GM19351 (cell line): ENCODE measurements at regions not wholly inside any gene's neighbourhood (a gene's known extent, or its start where the extent isn't known, plus 50 kb on each side); places are given as distances from the start of the nearest gene placed in this dataset.

ENCODE experiments used
- ATAC-seq: cut with Tn5 transposase; IDR thresholded peaks from one replicate; pipeline ENCODE4 v1.9.1; 2021; ENCODE audit warnings: mild to moderate bottlenecking, moderate library complexity; ENCODE audit not compliant: unreplicated experiment

DNA sequence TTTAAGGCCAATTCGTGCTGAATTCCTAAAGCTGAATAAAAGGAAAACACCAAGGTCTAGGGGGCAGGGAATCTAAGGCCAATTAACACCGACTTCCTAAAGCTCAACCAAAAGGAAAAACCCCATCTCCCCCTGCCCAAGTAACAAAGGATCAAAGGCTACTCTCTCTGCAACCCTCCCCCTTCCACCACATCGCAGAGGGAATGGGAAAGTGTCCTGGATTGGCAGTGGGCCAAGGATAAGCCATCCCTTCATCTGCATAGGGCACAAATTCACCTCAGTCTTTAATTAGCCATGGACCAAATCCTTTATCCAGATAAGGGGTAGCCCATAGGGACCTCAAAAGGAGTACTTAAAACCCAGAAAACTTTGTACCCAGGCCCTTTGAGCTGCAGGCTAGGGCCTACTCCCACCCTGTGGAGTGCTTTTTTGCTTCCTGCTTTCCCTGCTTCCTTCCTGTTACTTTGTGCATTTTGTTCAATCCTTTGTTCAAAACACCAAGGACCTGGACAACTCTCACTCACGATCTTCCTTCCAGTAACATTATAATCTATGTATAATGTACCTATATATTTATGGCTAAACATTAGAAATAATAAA is 2119.8 kb upstream of the CELF4 start:
- no peak for ATAC-seq

DNA sequence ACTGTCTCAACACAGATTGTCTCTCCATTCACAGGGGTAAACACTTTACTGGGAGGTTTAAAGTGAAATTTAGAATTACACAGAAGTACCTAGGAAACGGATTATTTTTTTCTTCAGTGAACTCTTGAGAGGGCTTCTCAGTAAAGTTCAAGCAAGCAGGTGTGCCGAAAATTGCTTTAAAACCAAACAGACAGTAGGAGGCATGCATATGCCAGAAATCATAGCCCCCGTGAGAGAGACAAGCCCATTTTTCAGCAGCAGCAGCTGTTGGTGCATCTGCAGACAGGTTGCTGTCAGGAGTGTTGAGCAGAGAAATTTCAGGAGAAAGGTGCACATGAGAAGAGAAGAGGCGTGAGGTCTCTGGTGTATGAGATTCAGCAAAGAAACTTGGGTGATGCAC is 2115.5 kb upstream of the CELF4 start:
- no peak for ATAC-seq

DNA sequence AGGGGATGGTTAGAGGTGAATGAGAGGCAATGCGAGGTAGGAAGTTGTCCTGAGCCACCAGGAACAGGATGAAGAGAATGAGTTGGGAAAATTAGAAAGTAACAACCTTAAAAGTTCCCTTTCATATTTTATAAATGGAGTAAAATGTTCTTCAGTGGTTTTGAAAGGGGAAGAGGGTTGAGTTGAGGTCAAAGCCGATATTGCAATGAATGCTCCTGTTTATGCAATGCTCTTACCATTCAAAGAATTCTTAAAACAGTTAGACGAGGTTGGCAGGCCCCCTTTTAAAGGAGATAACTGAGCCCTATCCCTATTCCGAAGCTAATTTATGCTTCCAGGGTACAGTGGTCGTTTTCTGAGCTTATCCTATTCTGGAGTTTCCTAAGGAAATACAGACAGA is 2110.3 kb upstream of the CELF4 start:
- no peak for ATAC-seq

DNA sequence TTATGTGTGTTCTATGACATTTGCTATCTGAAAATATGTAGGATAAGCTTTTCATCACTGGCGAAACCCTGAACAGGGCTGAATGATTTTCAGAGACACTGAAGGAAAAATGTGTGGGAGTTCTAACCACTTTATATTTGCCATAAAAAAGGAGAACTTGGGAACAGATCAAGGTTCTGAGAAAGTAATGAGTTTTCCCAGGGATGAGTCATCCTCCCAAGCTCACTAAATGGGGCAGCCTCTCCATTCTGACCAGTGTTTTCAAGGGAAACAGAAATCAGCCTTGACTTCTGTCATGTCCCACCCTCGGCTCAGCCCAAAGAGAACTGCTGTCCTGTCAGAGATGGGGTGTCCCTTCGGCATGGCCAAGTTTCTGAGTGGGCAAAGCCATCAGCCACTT is 2109.8 kb upstream of the CELF4 start:
- ATAC-seq = no peak

DNA sequence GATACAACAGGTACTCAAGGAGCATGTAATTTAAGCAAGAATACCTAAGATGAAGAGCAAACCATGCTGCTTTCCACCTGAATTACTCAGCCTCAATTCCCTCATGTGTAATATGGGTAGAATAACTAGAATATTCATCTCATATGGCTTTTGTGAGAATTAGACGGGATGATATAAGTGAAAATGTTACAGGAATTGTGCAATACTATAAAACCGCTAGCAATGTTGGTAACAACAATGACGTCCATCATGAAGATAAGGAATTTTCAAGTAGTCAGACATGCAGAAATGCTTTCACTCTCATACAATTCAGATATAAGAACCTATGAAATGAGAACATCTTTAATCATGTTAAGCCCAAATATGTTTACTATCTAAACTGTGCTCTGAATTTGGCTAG is 2106.6 kb upstream of the CELF4 start:
- ATAC-seq = no peak

DNA sequence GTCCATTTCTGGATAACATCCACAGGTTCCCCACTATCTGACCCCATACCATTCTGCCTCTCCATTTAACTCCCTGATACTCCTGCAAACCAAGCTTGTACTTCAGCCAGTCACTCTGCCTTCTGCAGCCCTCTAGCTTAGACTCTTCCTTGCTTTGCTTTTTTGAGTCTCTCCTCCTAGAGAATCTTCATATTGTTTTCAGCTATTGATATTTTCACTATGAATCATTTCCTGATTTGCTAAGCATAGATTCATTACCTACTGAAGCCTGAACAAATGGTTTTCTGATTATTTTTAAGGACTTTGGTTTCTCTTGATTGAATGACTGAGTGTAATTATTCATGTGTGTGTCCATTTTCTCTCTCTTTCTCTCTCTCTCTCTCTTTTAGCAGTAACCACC is 2102.3 kb upstream of the CELF4 start:
- ATAC-seq = no peak

DNA sequence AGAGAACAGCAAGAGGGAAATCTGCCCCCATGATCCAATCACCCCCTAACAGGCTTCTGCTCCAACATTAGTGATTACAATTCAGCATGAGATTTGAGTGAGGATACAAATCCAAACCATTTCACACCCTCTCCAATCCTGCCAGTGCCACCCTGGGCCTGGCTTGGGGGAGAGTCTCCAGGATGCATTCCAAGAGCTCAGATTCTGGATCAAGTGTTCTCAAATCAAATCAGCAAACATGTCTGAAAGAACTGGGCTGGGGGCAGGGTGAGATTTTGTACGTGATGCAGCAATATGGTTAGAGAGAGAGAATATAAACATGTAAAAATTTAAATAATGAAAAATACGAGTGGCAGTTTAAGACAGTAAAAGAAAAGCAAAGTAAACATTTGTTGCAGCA is 2100.9 kb upstream of the CELF4 start:
- no peak for ATAC-seq

DNA sequence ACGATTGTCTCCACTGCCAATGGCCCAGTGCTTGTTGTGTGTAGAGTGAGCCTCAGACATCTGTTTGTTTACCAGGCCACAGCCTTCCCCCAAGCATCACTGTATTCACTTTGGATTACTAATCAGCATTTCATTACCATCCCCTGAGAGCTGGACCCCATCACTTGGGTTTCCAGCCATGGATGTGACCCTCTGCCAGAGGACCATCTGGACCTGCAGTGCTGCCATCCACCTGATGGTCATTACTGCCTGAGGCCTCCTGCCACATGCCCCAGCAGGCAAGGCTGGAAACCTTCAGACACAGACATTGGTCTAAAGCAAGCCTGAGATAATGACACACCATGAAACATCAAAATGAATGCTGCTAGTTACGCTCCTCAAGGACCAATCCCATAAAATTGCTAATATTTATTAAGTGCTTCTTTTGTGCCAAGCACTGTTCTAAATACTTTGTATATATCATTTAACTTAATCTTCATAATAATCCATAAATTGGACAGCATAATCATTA is 2096.3 kb upstream of the CELF4 start:
- no peak for ATAC-seq

DNA sequence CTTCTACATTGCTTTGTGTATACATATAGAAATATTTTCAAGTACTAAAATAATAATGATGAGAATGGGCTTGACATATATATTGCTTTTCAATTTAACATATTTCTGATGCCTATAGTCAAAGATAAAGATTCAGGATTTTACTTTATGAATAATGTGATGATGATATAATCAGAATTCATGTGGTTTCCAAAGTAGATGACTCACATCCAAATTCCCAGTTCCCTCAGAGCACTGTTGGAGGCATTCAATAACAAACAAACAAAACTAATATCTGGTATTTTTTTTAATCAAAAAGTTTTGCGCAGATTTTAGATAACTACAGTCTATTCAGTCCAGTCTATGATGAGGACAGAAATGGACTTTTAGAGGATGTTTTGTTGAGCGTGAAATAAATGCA is 2094.5 kb upstream of the CELF4 start:
- ATAC-seq = no peak

DNA sequence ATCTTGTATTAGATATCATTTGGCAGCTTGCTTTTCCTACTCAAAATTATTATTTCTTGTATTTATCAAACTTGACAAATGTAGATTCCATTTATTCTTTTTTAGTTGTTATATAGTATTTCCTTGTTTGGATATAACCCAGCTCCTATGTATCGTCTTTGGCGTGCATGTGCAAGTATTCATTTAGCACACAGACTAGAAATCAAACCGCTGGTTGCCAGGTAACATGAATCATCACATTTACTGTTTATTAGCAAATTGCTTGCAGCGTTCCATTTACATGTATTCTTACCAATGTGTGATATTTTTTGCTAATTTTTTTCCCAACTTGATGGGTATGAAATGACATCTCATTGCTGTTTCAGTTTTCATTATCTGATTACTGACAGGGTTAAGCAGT is 2089.7 kb upstream of the CELF4 start:
- no peak for ATAC-seq

DNA sequence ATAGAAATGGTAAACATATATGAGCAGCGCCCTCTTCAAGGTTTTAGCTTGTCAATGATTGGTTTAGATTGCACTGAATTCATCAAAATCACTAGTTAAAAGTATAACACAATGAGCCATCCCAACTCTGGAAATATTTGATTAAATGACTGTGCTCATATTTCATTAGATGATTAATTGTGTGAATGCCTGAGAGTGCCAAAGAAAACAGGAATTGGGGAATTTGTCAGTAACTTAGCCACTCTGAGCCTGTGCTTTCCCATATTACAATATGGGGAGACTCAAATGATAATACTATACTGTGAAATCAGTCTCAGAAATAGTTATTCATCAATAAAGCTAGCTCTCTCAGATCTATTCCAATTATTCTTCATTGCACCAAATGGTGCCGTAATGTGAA is 2087.6 kb upstream of the CELF4 start:
- ATAC-seq = no peak

DNA sequence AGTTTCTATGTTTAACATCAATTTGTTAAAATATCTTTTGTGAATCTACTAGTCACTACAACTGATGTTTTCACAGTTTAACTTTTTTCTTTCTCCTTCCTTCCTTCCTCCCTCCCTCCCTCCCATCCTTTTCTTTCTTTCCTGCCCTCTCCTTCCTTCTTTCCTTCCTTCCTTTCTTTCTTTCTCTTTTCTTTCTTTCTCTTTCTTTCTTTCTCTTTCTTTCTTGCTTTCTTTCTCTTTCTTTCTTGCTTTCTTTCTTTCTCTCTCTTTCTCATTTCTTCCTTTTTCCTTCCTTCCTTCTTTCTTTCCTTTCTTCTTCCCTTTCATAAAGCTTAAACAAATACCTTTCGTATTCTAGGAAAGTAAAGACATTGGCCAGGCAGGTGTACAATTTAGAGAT is 2083.0 kb upstream of the CELF4 start:
- no peak for ATAC-seq

DNA sequence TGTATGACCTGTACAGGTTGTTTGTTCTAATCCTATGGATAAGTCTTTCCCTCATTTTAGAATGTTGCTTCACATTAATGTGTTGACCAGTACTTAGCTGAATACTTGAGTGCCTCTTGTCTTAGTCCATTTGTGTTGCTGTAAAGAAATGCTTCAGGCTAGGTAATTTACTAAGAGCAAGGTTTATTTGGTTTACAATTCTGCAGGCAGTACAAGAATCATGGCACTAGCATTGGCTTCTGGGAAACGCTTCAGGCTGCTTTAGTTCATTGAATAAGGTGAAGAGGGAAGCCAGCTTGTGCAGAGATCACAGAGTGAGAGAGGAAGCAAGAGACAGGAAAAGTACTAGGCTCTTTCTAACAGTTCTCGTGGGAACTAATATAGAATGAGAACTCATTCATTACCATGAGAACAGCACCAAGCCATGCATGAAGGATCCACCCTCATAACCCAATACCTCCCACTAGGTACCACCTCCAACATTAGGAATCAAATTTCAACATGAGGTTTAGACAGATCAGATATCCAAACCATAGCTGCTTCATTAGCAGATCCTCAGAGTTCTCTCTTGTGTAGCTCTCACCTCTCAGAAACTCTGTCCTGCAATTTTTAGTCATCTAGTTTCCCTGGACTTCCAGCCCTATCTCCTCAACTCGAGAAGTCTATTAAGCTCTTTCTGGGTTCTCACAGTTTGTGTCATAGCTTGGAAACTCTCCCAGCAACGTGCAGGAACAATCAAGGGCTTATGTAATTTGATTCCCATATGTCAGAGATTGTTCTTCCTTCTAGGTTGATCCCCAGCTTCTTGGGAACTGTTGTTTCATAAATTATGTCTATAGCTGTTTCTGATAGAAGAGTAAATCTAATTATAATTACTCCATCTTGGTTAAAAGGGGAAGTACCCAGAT is 2082.3 kb upstream of the CELF4 start:
- ATAC-seq = no peak

DNA sequence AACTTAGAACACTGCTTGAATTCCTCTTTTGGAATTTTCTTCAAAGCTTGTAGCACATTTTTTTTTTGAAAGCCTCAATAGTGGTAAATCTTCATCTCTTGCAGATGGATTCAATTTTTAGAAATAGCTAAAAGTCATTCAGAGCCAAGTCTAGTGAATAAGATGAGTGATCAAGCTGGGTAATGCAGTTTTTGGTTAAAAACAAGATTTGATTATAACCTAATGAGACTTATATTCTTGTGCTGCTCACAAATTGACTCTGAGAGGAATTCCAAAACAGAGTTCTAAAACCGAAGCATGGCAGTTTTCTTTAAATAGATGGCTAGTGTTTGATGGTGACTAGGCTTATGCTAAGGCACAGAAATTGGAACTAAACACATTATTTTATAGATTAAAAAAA is 2072.6 kb upstream of the CELF4 start:
- no peak for ATAC-seq

DNA sequence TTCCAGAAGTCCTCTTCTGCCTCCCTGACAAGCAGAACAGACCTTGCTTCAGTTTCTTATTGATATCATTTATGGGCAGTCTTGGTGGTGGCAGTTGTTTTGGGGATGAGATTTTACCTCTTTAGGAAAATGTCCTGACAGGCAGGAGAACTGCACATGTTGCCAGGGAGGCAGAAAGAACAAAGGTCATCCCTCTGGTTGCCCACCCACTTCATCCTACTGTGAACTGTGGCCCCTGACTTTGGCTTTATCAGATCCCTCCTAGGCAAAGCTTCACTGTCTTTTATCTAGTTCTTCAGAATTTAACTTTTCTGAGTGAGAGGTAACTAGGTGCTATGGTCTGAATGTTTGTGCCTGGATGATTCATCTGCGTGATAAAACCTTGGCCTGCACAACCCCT is 2071.3 kb upstream of the CELF4 start:
- ATAC-seq = no peak

DNA sequence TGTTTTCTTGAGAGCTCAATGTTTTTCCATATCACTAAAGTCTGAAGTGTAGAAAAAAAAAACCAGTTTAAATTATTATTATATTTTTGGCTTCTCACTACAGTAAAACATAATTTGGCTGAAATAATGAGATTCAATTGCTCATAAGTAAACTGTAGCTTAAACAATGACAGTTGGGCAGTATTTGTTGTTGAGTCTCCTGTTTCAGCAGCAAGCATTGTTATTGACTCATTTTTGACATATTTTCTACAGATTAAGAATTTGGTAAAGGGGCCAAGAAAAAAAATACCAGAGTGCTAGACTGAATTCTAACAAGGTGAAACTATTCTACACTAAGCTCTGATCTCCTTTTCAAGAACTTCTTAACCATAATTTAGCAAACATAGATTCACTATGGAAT is 2070.4 kb upstream of the CELF4 start:
- ATAC-seq = no peak

DNA sequence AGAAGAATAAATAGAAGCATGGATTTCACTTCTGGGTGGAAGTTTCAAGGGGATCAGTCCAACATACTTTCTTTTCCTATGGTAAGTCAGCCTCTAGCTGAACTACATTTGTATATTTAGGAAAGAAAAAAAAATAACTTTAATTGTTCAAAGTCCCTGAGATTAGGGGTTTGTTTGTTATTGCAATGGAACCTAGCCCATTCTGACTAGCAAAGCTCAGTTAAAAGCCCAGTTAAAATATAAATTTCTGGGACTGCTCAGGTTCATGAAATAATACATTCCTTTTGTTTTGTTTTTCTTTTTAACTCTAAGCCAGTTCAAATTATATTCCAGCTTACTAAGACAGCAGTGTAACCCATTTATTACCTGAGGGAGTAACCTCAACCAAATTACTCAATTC is 2069.6 kb upstream of the CELF4 start:
- no peak for ATAC-seq

DNA sequence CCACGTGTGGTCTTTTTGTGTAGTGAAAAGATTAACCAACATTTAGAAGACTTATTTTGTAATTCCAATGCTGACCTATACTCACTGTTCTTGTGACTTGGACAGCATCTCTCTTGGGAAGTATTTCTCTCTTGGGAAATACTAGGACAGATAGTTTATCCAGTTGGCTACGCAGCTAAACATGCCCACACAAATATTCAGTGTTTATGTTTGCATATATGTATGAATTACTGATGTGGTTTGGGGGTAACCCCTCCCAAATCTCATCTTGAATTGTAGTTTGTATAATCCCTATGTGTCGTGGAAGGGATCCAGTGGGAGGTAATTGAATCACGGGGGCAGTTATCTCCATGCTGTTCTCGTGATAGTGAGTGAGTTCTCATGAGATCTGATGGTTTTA is 2062.3 kb upstream of the CELF4 start:
- no peak for ATAC-seq

DNA sequence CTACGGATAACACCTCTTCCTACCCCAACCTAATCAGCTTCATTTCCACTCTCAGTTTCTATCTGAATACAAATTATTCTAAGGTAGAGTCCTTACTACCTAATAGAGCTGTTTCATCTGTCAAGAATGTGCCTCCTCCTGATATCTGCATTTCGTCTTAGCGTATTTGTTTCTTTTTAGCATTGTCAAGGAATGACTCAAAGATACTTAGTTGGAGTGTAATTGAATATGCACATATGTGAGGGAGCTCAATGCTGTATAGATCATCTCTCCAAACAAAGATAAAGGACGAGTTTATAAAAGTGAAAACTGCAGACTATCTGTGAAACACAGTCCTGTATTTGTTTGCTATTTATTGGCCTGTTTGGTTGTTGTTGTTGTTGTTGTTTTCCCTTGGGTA is 2059.4 kb upstream of the CELF4 start:
- no peak for ATAC-seq

DNA sequence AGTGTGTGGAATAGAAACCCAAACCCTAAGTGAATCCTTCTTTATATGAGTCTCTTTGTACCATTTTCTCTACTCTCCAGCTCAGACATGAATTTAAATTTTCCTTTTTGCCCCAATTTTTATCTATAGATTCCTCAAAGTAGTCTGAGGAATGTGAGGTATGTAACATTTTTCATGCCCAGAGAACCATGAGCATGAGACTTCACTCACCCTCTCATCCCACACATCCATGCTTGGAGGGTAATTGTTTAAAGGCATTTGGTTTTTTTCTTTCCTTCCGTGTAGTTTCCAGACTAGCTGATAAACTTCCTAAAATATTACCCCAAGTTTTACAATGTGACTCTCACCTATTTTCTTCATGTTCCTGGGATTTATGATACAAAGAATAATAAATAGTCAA is 2056.8 kb upstream of the CELF4 start:
- ATAC-seq = no peak

DNA sequence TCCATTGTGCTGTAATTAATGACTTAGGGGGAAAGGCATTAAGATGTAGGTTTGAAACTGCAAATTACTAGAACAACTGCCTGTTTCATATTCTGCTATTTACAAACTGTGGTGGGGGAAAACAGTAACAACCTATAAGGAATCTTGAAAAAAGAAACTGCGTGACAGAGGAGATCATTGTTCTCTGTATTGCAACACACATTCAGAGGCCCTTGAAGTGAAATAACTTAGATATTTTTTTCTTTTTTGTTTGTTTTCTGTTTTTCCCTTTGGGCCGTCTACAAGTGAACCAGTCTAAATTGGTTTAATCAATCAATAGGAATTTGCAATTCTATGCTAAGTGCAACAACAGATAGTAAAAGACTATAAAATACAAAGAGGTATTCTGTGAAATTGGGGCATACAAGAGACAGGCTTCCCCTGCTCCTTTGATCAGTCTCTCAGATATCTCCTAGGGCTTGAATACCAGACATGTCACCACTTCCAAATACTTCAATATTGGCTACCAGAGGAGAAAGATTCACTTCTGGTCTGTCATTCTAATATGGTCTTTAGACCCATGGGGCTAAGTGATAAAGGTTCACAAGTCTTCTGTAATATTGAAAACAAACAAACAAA is 2055.1 kb upstream of the CELF4 start:
- no peak for ATAC-seq
